HL-60 (cell line): ENCODE measurements at regions not wholly inside any gene's neighbourhood (a gene's known extent, or its start where the extent isn't known, plus 50 kb on each side); places are given as distances from the start of the nearest gene placed in this dataset.

ENCODE experiments used
- POLR2AphosphoS5 ChIP-seq: IDR thresholded peaks from 2 replicates; pipeline ENCODE4 v1.6.1; 2012; ENCODE audit warnings: low read depth
- TF ChIP-seq, protein P1 (sequence below): IDR thresholded peaks from one replicate; pipeline ENCODE4 v1.5.1; 2011; ENCODE audit warnings: low read length, control low read depth, inconsistent platforms; ENCODE audit not compliant: insufficient read depth

DNA sequence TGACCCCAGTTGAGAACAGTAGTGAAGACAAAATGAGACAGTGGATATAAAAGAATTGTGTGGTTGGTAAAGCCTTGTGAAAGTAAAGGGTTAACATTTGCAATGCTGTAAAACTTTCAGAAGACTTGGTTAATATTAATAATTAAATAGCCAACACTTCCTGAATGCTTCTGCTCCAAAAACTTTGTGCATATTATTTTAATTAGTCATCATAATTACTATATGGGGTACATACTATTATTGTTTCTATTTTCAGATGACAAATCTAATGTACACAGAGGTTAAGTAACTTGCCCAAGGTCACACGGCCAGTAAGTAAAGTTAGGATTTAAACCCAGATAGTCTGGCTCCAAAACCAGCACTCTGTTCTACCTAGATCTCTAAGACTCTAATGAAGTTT is 291.3 kb downstream of the OGFRL1 start:
- TF ChIP-seq, protein P1, sequence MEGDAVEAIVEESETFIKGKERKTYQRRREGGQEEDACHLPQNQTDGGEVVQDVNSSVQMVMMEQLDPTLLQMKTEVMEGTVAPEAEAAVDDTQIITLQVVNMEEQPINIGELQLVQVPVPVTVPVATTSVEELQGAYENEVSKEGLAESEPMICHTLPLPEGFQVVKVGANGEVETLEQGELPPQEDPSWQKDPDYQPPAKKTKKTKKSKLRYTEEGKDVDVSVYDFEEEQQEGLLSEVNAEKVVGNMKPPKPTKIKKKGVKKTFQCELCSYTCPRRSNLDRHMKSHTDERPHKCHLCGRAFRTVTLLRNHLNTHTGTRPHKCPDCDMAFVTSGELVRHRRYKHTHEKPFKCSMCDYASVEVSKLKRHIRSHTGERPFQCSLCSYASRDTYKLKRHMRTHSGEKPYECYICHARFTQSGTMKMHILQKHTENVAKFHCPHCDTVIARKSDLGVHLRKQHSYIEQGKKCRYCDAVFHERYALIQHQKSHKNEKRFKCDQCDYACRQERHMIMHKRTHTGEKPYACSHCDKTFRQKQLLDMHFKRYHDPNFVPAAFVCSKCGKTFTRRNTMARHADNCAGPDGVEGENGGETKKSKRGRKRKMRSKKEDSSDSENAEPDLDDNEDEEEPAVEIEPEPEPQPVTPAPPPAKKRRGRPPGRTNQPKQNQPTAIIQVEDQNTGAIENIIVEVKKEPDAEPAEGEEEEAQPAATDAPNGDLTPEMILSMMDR = no peak
- no peak for TF ChIP-seq POLR2AphosphoS5
